Cardiac muscle cell (in vitro differentiated cells and primary cell): ENCODE measurements at regions not wholly inside any gene's neighbourhood (a gene's known extent, or its start where the extent isn't known, plus 50 kb on each side); places are given as distances from the start of the nearest gene placed in this dataset.
A peak's percentile ranks its signal among the peaks of the same experiment; 100 is the strongest.

Experiments
- DNase-seq, 2 donors: peaks; one replicate each; pipeline versions ENCODE4 v3.0.0 to v3.0.0-alpha.2; 2010 to 2017; ENCODE audit warnings: low read depth in 1 of 2, low spot score in 1 of 2
- H3K27ac ChIP-seq: fragments of 200-600 bp; sonication (generic); 2 replicates; pipeline ENCODE4 v1.5.1; 2016
- H3K27me3 ChIP-seq: fragments of 200-600 bp; sonication (generic); 2 replicates; pipeline ENCODE4 v1.6.0; 2016; ENCODE audit warnings: control low read depth
- H3K36me3 ChIP-seq: fragments of 200-600 bp; sonication (generic); 2 replicates; pipeline ENCODE4 v1.5.1; 2016; ENCODE audit warnings: control low read depth
- H3K4me1 ChIP-seq: fragments of 200-600 bp; sonication (generic); 2 replicates; pipeline ENCODE4 v1.8.1; 2017; ENCODE audit warnings: low read depth, mild to moderate bottlenecking, mixed run types
- H3K4me3 ChIP-seq: fragments of 200-600 bp; sonication (generic); 2 replicates; pipeline ENCODE4 v1.5.1; 2016; ENCODE audit warnings: mild to moderate bottlenecking
- H3K9me3 ChIP-seq: fragments of 200-600 bp; sonication (generic); 2 replicates; pipeline ENCODE4 v1.5.1; 2017; ENCODE audit warnings: low read depth, mild to moderate bottlenecking, control low read depth
- CTCF ChIP-seq: IDR thresholded peaks from 2 replicates; pipeline ENCODE4 v1.5.1; 2012; ENCODE audit warnings: low read depth, mild to moderate bottlenecking, low read length

- no peaks in the 10 kb centered on the region for H3K36me3 ChIP-seq
- H3K4me1 ChIP-seq, result peaks cover 18% of the 10 kb centered on the region
- no peak for TF ChIP-seq CTCF
- no peak for DNase-seq
- H3K9me3 ChIP-seq, result no peaks in the 10 kb centered on the region
- H3K27me3 ChIP-seq, result no peaks in the 10 kb centered on the region
- no peak overlapping the region for H3K27ac ChIP-seq
- H3K4me3 ChIP-seq, result no peak overlapping the region
These were observed 61.4 kb downstream of the TMEM100 start for GRCh38 chr17:55661256-55661758.

GRCh38 chr17:55660178-55660886 is 62.3 kb downstream of the TMEM100 start:
- Histone ChIP-seq H3K9me3 (no peaks in the 10 kb centered on the region), H3K4me3 (no peak overlapping the region), H3K27me3 (no peaks in the 10 kb centered on the region), H3K27ac (peak overlapping the region; percentile 2), H3K36me3 (no peaks in the 10 kb centered on the region), H3K4me1 (peaks cover 18% of the 10 kb centered on the region)
- no peak for TF ChIP-seq CTCF
- DNase-seq, result peak in 1 of 2 donors; percentile 35

GRCh38 chr17:55659661-55660060 is 63.0 kb downstream of the TMEM100 start:
- Histone ChIP-seq H3K36me3 (no peaks in the 10 kb centered on the region), H3K27ac (no peak overlapping the region), H3K27me3 (no peaks in the 10 kb centered on the region), H3K4me1 (peaks cover 18% of the 10 kb centered on the region), H3K9me3 (no peaks in the 10 kb centered on the region), H3K4me3 (no peak overlapping the region)
- no peak for TF ChIP-seq CTCF
- no peak for DNase-seq

- Histone ChIP-seq H3K36me3 (no peaks in the 10 kb centered on the region), H3K9me3 (no peaks in the 10 kb centered on the region), H3K4me3 (no peak overlapping the region), H3K4me1 (peaks cover 10% of the 10 kb centered on the region), H3K27me3 (no peaks in the 10 kb centered on the region), H3K27ac (no peak overlapping the region)
- DNase-seq, result no peak
- TF ChIP-seq CTCF, result no peak
These were observed 66.9 kb downstream of the TMEM100 start for GRCh38 chr17:55655777-55656176.

GRCh38 chr17:55654821-55655220 is 67.8 kb downstream of the TMEM100 start:
- H3K27ac ChIP-seq, result no peak overlapping the region
- no peak overlapping the region for H3K4me3 ChIP-seq
- no peaks in the 10 kb centered on the region for H3K36me3 ChIP-seq
- peaks cover 3% of the 10 kb centered on the region for H3K4me1 ChIP-seq
- no peak for DNase-seq
- no peaks in the 10 kb centered on the region for H3K27me3 ChIP-seq
- H3K9me3 ChIP-seq, result no peaks in the 10 kb centered on the region
- TF ChIP-seq CTCF, result no peak
